ENCODE measurements at regions not wholly inside any gene's neighbourhood (a gene's known extent, or its start where the extent isn't known, plus 50 kb on each side); places are given as distances from the start of the nearest gene placed in this dataset.
"Not testable (repeated sequence)": the region's sequence is repeated elsewhere in the genome, so short reads cannot be mapped to it uniquely, and the experiment has no call there.

- DNase-seq (ENCODE audit: low spot score), result no peak
Observed at GRCh38 chr12:84247931-84248330, 664.7 kb downstream of the SLC6A15 start.

GRCh38 chr12:84243686-84244085 lies 668.9 kb downstream of the SLC6A15 start:
- no peak for DNase-seq (ENCODE audit: low spot score)

GRCh38 chr12:84222841-84223240 lies 689.8 kb downstream of the SLC6A15 start:
- DNase-seq (ENCODE audit: low spot score), result no peak

- no peak for DNase-seq (ENCODE audit: low spot score)
Observed at GRCh38 chr12:84218406-84218805, 694.2 kb downstream of the SLC6A15 start.

GRCh38 chr12:84201976-84202375 lies 710.6 kb downstream of the SLC6A15 start:
- DNase-seq (ENCODE audit: low spot score), result no peak

DNA sequence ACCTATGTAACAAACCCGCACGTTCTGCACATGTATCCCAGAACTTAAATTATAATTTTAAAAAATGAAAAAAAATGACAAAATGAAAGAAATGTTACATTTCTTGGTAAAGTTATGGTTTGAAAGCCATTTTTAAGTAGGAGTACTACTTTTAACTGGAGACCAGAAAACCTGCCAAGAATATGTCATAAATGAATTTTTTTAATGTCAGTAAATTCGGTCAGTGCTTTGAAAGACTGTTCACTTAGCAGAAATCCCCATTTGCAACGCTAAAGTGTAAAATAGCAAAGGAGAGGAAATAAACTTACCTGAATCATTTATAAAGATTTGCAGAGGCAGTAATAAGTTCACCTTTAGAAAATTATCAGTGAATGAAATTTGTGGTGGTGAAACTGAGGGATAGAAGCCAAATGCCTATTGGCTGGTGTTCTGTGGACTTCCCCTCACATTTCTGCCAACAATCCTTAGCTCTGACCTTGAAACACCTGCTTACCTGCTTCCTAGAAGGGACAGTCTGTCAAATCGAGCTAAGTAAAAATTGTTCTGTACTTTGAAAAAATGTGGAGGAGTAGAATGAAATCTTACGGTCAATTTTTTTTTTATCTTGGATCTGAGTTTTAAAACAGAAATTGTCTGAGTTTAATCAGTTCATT lies 714.2 kb downstream of the SLC6A15 start:
- DNase-seq (ENCODE audit: low spot score), result no peak

DNA sequence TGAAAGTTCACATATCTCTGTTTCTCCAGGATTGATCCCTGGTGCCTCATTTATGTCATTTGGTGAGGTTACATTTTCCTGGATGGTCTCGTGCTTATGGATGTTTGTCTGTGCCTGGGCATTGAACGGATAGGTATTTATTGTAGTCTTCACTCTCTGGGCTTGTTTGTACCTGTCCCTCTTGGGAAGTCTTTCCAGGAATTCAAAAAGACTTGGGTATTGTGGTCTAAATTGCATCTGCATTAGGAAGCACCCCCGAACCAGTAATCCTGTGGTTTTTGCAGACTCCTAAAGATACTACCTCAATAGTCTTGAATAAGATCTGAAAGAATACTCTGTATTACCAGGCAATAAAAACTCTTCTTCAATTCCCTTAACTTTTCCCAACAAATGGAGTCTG lies 720.8 kb downstream of the SLC6A15 start:
- DNase-seq (ENCODE audit: low spot score), result no peak

- DNase-seq (ENCODE audit: low spot score), result no peak
Observed at GRCh38 chr12:84186433-84186832, 726.2 kb downstream of the SLC6A15 start.

DNA sequence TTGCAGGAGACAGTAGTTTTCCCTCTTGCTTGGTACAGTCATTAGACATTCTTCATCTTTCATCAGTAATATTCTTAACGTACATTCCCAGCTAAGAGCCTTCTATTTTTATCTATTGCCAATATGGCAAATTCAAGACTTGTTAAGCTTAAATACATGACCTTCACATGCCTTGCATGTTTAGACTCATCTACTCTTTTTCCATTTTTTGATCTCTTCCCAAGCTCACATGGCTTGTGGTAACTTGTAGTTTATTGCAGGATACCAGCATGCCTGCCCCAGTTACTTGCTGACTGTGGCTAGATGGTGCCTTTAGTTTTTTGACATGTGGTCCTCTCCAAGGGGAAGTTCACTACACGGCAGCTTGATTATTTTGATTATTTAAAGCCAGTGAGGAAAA lies 729.0 kb downstream of the SLC6A15 start:
- DNase-seq (ENCODE audit: low spot score), result no peak

GRCh38 chr12:84174115-84174514 lies 738.5 kb downstream of the SLC6A15 start:
- no peak for DNase-seq (ENCODE audit: low spot score)

DNA sequence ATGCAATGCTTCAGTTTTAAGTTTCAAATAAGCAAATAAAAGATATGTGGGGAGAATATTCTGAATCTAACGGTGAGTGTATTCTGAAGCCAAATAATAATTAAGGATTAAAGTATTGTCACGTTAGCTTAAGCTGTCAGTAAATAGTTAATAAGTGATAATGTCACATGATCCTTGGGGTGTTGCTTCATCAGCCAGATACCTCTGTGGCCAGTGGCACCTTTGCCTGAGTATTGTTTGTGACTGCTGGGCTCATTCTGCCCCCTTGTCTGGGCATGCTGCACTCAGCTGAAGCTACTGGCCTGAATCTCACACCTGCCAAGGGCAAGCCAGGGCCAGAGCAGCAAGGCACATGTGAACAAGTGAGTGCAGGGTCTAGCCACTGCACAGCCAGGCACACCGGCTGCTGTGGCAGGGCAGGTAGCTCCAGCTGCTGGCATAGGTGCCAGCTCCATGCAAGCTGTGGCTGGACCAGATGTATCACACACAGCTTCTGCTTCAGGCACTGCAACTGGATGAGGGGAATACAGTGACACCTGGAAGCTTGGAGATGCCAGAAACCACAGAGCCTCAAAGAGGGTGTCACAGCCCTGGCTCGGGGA lies 739.7 kb downstream of the SLC6A15 start:
- DNase-seq (ENCODE audit: low spot score), result no peak

- DNase-seq (ENCODE audit: low spot score), result no peak
Observed at GRCh38 chr12:84166812-84167211, 745.8 kb downstream of the SLC6A15 start.

DNA sequence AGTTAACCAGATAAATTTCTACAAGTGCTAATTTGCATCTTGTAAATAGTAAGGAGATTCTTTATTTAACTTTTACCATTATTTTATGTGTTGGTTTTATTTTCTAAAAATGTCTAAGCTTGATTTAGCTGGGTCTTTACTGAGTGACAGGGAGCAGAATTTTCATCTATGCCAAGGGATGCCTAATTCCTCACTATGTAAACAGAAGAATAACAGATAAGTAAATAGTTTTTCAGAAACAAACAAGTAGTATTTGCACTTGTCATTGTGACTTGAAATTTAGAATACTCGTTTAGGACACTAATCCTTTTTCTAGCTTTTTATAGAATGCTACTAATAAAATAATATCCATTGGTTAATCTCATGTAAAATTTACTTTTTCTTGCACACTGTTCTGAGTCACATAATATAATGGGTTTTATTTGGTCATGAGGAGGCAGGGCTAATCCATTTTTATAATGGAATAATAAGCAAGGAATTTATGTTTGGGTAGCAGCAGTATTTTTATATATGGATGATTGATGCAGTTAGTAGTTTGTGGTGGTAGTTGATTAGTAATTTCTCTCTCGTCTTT lies 746.5 kb downstream of the SLC6A15 start:
- no peak for DNase-seq (ENCODE audit: low spot score)

GRCh38 chr12:84161296-84161695 lies 751.3 kb downstream of the SLC6A15 start:
- no peak for DNase-seq (ENCODE audit: low spot score)

DNA sequence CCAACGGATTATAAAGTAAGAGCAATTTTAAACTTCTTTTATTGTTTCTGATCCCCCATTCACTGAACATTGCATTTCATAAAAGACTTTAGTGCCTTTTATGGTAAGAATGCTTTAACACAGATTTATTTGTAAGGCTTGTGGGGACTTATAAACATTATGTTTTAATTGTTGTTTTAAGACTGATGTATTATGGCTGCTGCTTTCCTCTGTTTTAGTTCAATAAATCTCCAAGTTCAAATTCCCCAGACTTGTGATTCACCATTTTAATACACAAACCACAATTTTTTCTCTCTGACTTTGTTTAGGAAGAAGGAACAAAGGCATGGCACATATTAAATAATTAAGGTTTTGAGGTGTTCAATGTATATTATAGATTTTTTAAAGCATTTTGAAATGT lies 753.3 kb downstream of the SLC6A15 start:
- DNase-seq (ENCODE audit: low spot score), result no peak

- no peak for DNase-seq (ENCODE audit: low spot score)
Observed at GRCh38 chr12:84157170-84157569, 755.4 kb downstream of the SLC6A15 start.

DNA sequence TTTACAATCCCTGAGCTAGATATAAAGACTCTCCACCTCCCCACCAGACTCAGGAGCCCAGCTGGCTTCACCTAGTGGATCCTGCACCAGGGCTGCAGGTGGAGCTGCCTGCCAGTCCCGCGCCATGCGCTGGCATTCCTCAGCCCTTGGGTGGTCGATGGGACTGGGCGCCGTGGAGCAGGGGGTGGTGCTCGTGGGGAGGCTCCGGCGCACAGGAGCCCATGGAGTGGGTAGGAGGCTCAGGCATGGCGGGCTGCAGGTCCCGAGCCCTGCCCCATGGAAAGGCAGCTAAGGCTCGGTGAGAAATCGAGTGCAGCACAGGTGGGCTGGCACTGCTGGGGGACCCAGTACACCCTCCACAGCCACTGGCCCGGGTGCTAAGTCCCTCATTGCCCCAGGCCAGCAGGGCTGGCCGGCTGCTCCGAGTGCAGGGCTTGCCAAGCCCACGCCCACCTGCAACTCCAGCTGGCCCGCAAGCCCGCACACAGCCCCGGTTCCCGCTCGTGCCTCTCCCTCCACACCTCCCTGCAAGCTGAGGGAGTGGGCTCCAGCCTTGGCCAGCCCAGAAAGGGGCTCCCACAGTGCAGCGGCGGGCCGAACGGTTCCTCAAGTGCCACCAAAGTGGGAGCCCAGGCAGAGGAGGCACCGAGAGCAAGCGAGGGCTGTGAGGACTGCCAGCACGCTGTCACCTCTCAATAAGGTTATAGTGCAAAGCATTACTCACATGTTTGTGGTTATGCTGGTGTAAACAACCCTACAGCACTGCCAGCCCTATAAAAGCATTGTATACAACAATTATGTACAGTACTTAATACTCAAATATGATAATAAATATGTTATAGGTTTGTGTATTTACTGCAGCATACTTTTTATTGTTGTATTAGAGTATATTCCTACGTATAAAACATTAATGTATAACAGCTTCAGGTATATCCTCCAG lies 757.3 kb downstream of the SLC6A15 start:
- not testable (repeated sequence) for DNase-seq (ENCODE audit: low spot score)

- not testable (repeated sequence) for DNase-seq (ENCODE audit: low spot score)
Observed at GRCh38 chr12:84154439-84154990, 758.1 kb downstream of the SLC6A15 start.

DNA sequence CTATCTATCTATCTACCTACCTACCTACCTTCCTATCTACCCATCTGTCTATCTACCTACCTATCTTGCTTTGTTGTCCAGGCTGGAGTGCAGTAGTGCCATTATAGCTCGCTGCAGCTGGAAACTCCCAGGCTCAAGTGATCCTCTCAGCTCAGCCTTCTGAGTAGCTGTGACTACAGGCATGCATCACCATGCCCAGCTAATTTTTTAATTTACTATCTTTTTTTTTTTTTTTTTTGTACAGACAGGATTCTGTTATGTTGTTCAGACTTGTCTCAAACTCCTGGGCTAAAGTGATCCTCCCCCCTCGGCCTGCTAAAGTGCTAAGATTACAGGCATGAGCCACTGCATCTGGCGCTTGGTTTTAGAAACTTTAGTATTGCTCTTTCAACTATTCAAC lies 762.4 kb downstream of the SLC6A15 start:
- DNase-seq (ENCODE audit: low spot score), result no peak

GRCh38 chr12:84148335-84148734 lies 764.3 kb downstream of the SLC6A15 start:
- DNase-seq (ENCODE audit: low spot score), result no peak

GRCh38 chr12:84136862-84137367 lies 775.7 kb downstream of the SLC6A15 start:
- DNase-seq (ENCODE audit: low spot score), result peak; percentile 18

All from COLO829 (cell line).